K562 (cell line): ENCODE measurements at regions not wholly inside any gene's neighbourhood (a gene's known extent, or its start where the extent isn't known, plus 50 kb on each side); places are given as distances from the start of the nearest gene placed in this dataset.

ENCODE experiments used
- ATAC-seq: fragments of 200-7000 bp; cut with Tn5 transposase; 3 replicates; pipeline ENCODE4 v1.9.1; 2020; ENCODE audit warnings: moderate library complexity
- BruUV-seq: library from RNA; stranded (reverse); fragments of 400-500 nt; replicated peaks from 2 replicates; lab custom pipeline; 2021; lab: Mats Ljungman, UMichigan
- CTCF ChIA-PET: fragments of 300-600 bp; formaldehyde crosslinking; extraction: SDS; loops from one replicate; lab custom pipeline; 2021; ENCODE audit warnings: low intra/inter-chr PET ratio; lab: Yijun Ruan, JAX
- POLR2A ChIA-PET: fragments of 300-600, 350-650 bp; sonication (Branson Sonifier 250); formaldehyde crosslinking; extraction: SDS; loops from one replicate; lab custom pipeline; 2021; ENCODE audit warnings: antibody characterized with exemption, inconsistent platforms; lab: Yijun Ruan, JAX
- DNase-seq, 4 experiments: peaks; one replicate each; pipeline versions ENCODE4 v3.0.0 to v3.0.0-alpha.2; 2011 to 2018; ENCODE audit warnings: low spot score in 3 of 4, mixed read lengths in 3 of 4; ENCODE audit errors: extremely low read depth in 1 of 4
- FAIRE-seq: peaks from 2 replicates; lab custom pipeline; 2011; peaks lifted over from hg19 to GRCh38; lab: Jason Lieb, UNC
- H2AFZ ChIP-seq: 2 replicates; pipeline ENCODE4 v1.6.0; 2011; ENCODE audit warnings: low read depth, low read length, control low read depth, inconsistent platforms
- H3K27ac ChIP-seq: fragments of 200-600 bp; 3 replicates; pipeline ENCODE4 v1.8.0; 2011; ENCODE audit warnings: low read depth, mild to moderate bottlenecking, control low read depth, inconsistent platforms, low read length, moderate library complexity, mixed read lengths; ENCODE audit errors: extremely low read depth
- H3K27me3 ChIP-seq, 2 experiments: fragments of 300-600 bp in 1 of 2; 2 replicates in 1 of 2; 3 replicates in 1 of 2; pipeline versions ENCODE4 v1.6.0 to v1.8.0; 2011; ENCODE audit warnings: inconsistent platforms in 2 of 2, low read length in 2 of 2, mild to moderate bottlenecking in 1 of 2, mixed read lengths in 1 of 2, moderate library complexity in 1 of 2; ENCODE audit not compliant: control insufficient read depth in 2 of 2, insufficient read depth in 2 of 2
- H3K36me3 ChIP-seq: fragments of 300-600 bp; 3 replicates; pipeline ENCODE4 v1.8.0; 2011; ENCODE audit warnings: mild to moderate bottlenecking, low read length, inconsistent platforms; ENCODE audit not compliant: control insufficient read depth, insufficient read depth
- H3K4me1 ChIP-seq, 2 experiments: fragments of 200-600 bp in 1 of 2; replicated peaks in 1 of 2; 2 replicates in 1 of 2; 3 replicates in 1 of 2; pipeline versions ENCODE4 v1.5.1 to v1.8.0; 2011; ENCODE audit warnings: inconsistent platforms in 2 of 2, low read length in 2 of 2, mild to moderate bottlenecking in 1 of 2, mixed read lengths in 1 of 2, moderate library complexity in 1 of 2; ENCODE audit not compliant: control insufficient read depth in 2 of 2, insufficient read depth in 2 of 2
- H3K4me2 ChIP-seq: 2 replicates; pipeline ENCODE4 v1.6.1; 2011; ENCODE audit warnings: low read length, control low read depth, inconsistent platforms, mixed read lengths; ENCODE audit not compliant: insufficient read depth
- H3K4me3 ChIP-seq: fragments of 200-600 bp; sonication (generic), shearing (Covaris generic); 2 replicates; pipeline ENCODE4 v1.5.1; 2016; ENCODE audit warnings: control low read depth, inconsistent platforms
- H3K79me2 ChIP-seq: fragments of 200-600 bp; 3 replicates; pipeline ENCODE4 v1.8.0; 2011; ENCODE audit warnings: low read length, inconsistent platforms; ENCODE audit not compliant: control insufficient read depth, insufficient read depth
- H3K9ac ChIP-seq, 2 experiments: 2 replicates each; pipeline versions ENCODE4 v1.6.0 to v1.6.1; 2011; ENCODE audit warnings: low read depth in 2 of 2, low read length in 2 of 2, control low read depth in 1 of 2, inconsistent platforms in 1 of 2, mild to moderate bottlenecking in 1 of 2, mixed read lengths in 1 of 2; ENCODE audit not compliant: insufficient read depth in 1 of 2
- H3K9me1 ChIP-seq: one replicate; pipeline ENCODE4 v1.6.0; 2011; ENCODE audit warnings: inconsistent platforms, mild to moderate bottlenecking, low read length, moderate library complexity; ENCODE audit not compliant: control insufficient read depth, insufficient read depth
- H3K9me3 ChIP-seq: replicated peaks from 2 replicates; pipeline ENCODE4 v1.5.1; 2011; ENCODE audit warnings: low read depth, low read length, inconsistent platforms; ENCODE audit not compliant: control insufficient read depth, insufficient read depth
- H4K20me1 ChIP-seq: replicated peaks from 2 replicates; pipeline ENCODE4 v1.6.1; 2011; ENCODE audit warnings: low read length, inconsistent platforms, mixed read lengths; ENCODE audit not compliant: control insufficient read depth, insufficient read depth
- FOXA1 ChIP-seq: fragments of 450-650 bp; IDR thresholded peaks from 2 replicates; pipeline ENCODE4 v1.6.1; 2016; ENCODE audit warnings: mild to moderate bottlenecking, borderline replicate concordance
- SMARCE1 ChIP-seq: fragments of 450-650 bp; IDR thresholded peaks from 2 replicates; pipeline ENCODE4 v1.7.1; 2016; ENCODE audit warnings: mild to moderate bottlenecking
- SRSF9 ChIP-seq: fragments of 200-400 bp; formaldehyde crosslinking; IDR thresholded peaks from 2 replicates; pipeline ENCODE4 v1.6.1; 2017; ENCODE audit warnings: low read depth, low read length, borderline replicate concordance
- WGBS: fragments of 100-300 bp; shearing (Covaris generic); methylation state at CpG from one replicate; pipeline ENCODE4 v1.1.6; 2016; ENCODE audit warnings: low coverage, mixed read lengths; ENCODE audit not compliant: insufficient coverage; ENCODE audit errors: missing lambda C conversion rate; 5-methylcytosine and 5-hydroxymethylcytosine counted together
- in situ Hi-C: fragments of 300-500 bp; cut with MboI; formaldehyde crosslinking; loops from 4 replicates; pipeline ENCODE4 v1.15.0; 2018; ENCODE audit warnings: inconsistent platforms, mixed read lengths
- intact Hi-C: fragments of 100-400 bp; cut with micrococcal nuclease; formaldehyde crosslinking; loops from 2 replicates; pipeline ENCODE4 v1.14.2; 2022

DNA sequence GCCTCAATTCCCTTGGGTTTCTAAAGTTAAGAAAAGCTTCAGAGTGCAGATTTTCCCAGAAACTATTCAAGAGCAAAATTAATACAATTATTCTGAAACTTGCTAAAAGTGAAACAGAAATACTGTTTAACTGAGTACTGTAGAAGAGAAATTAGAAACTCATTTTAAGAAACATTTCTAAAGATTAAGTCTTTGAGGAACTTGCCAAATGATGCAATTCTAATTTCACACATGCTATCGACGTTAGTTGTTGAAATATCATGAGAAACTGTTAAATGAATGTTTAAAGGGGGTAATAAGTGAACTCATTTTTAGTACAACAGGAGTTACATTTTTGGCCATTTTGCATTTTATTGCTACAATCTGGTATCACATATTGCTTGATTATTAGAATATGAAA is 125.3 kb upstream of the MAOA start:
- ATAC-seq (no peak), FAIRE-seq (no peak), DNase-seq (no peak)
- CTCF ChIA-PET = no interaction called here
- Histone ChIP-seq H3K27me3 (no peaks in the 10 kb centered on the region), H2AFZ (no peak overlapping the region), H3K9me3 (no peaks in the 10 kb centered on the region), H3K9me1 (no peaks in the 10 kb centered on the region), H3K79me2 (no peaks in the 10 kb centered on the region), H3K4me3 (no peak overlapping the region), H3K4me1 (no peaks in the 10 kb centered on the region), H3K27ac (no peak overlapping the region), H3K9ac (no peak overlapping the region), H3K4me2 (no peak overlapping the region), H3K36me3 (no peaks in the 10 kb centered on the region), H4K20me1 (no peaks in the 10 kb centered on the region)
- POLR2A ChIA-PET = no interaction called here
- 0% methylated on average over 2 of the region's 2 CpGs for WGBS
- no TSS peak for BruUV-seq
- in situ Hi-C loops (no loop called here), intact Hi-C loops (no loop called here)
- no peak for TF ChIP-seq FOXA1

DNA sequence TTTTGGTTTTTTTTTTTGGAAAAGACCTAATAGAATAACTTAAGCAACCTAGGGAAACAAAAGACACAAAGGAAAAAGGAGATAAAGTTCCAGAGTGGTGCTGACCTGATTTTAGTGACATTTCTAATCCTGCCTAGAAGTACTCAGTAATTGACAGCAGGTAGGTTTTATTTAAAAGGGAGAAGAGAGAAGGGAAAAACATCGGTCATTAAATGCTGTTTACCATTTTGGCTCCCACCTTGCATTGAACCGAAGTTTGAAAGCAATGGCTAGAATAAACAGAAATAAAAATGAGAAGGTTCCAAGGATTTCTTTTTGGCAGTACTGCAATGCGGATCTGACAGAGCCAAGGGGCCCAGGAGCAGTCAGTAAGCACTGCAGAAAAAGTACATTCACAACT is 115.8 kb upstream of the MAOA start:
- no peak for FAIRE-seq
- DNase-seq = no peak
- 0% methylated on average over 3 of the region's 3 CpGs for WGBS
- Histone ChIP-seq H3K4me3 (no peak overlapping the region), H3K4me1 (no peaks in the 10 kb centered on the region), H3K27me3 (no peaks in the 10 kb centered on the region)
- TF ChIP-seq SMARCE1 (no peak), SRSF9 (no peak)
- TF ChIP-seq, all 486 proteins: peak for 0
- ATAC-seq = no peak
- Histone ChIP-seq H3K4me2 (no peak overlapping the region), H3K79me2 (no peaks in the 10 kb centered on the region), H3K9ac (no peak overlapping the region), H4K20me1 (no peaks in the 10 kb centered on the region), H3K9me1 (no peaks in the 10 kb centered on the region), H3K9me3 (no peaks in the 10 kb centered on the region), H3K27ac (no peak overlapping the region), H2AFZ (no peak overlapping the region), H3K36me3 (no peaks in the 10 kb centered on the region)
- ChIA-PET CTCF (no interaction called here), POLR2A (no interaction called here)
- BruUV-seq = no TSS peak
- in situ Hi-C loops (no loop called here), intact Hi-C loops (no loop called here)
